ENCODE measurements at regions not wholly inside any gene's neighbourhood (a gene's known extent, or its start where the extent isn't known, plus 50 kb on each side); places are given as distances from the start of the nearest gene placed in this dataset.

DNA sequence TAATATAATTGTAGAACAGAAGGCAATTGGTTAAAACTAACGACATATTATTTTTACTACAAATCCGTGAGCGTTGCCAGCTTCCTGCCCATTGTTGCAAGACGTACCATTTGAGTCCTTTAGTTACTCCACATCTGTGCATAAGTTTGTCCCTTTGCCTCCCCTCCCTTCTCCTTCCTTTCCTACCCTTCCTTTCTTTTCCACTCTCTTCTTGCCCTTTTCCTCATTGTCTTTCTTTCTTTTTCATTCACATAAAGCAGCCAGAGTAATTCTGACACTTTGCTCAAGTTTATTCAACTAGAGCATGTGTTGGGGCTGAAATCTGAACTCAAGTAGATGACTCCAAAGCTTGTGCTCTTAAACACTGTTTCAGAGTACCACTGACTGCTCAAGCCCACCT is 239.1 kb downstream of the FOXG1 start (continued):
- TF ChIP-seq NR3C1 (CRISPR knock-in tag; conservative IDR thresholded peaks at IDR 0.05; ENCODE audit: low read depth): no peak
- TF ChIP-seq, protein P1, sequence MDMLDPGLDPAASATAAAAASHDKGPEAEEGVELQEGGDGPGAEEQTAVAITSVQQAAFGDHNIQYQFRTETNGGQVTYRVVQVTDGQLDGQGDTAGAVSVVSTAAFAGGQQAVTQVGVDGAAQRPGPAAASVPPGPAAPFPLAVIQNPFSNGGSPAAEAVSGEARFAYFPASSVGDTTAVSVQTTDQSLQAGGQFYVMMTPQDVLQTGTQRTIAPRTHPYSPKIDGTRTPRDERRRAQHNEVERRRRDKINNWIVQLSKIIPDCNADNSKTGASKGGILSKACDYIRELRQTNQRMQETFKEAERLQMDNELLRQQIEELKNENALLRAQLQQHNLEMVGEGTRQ (CRISPR knock-in tag; IDR thresholded peaks at IDR 0.05): no peak

DNA sequence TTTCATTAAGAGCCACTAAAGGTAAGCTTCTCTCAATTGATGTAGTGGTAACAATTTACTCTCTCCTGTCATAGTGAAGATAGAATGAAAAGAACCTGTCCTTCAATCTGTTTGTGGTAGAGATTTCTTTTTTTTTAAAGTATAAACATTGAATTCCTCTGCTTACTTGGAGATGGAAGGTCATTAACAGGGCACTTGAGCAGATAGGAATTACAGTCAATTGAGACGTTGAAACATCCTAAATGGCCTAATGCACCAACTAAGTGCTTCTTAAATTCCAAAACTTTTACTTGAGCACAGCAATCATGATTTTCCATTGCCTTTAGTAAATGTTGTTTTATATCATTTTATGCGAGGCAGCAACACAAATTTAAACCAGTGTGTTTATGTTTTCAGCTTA is 241.4 kb downstream of the FOXG1 start:
- TF ChIP-seq HMGA2 (CRISPR knock-in tag; IDR thresholded peaks at IDR 0.05) (no peak), OVOL2 (CRISPR knock-in tag; IDR thresholded peaks at IDR 0.05; ENCODE audit: borderline replicate concordance) (no peak), ELF4 (CRISPR knock-in tag; IDR thresholded peaks at IDR 0.05; ENCODE audit: low read depth) (no peak), NR1H2 (CRISPR knock-in tag; IDR thresholded peaks at IDR 0.05) (no peak), CREB1 (CRISPR knock-in tag; IDR thresholded peaks at IDR 0.05) (no peak), ZNF423 (CRISPR knock-in tag; IDR thresholded peaks at IDR 0.05) (no peak), RORB (CRISPR knock-in tag; IDR thresholded peaks at IDR 0.05) (no peak), CREM (CRISPR knock-in tag; IDR thresholded peaks at IDR 0.05) (no peak)
- TF ChIP-seq, protein P2, sequence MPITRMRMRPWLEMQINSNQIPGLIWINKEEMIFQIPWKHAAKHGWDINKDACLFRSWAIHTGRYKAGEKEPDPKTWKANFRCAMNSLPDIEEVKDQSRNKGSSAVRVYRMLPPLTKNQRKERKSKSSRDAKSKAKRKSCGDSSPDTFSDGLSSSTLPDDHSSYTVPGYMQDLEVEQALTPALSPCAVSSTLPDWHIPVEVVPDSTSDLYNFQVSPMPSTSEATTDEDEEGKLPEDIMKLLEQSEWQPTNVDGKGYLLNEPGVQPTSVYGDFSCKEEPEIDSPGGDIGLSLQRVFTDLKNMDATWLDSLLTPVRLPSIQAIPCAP (CRISPR knock-in tag; IDR thresholded peaks at IDR 0.05): no peak
- TF ChIP-seq, protein P3, sequence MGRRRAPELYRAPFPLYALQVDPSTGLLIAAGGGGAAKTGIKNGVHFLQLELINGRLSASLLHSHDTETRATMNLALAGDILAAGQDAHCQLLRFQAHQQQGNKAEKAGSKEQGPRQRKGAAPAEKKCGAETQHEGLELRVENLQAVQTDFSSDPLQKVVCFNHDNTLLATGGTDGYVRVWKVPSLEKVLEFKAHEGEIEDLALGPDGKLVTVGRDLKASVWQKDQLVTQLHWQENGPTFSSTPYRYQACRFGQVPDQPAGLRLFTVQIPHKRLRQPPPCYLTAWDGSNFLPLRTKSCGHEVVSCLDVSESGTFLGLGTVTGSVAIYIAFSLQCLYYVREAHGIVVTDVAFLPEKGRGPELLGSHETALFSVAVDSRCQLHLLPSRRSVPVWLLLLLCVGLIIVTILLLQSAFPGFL (CRISPR knock-in tag; IDR thresholded peaks at IDR 0.05; ENCODE audit: borderline replicate concordance): no peak
- TF ChIP-seq, protein P4, sequence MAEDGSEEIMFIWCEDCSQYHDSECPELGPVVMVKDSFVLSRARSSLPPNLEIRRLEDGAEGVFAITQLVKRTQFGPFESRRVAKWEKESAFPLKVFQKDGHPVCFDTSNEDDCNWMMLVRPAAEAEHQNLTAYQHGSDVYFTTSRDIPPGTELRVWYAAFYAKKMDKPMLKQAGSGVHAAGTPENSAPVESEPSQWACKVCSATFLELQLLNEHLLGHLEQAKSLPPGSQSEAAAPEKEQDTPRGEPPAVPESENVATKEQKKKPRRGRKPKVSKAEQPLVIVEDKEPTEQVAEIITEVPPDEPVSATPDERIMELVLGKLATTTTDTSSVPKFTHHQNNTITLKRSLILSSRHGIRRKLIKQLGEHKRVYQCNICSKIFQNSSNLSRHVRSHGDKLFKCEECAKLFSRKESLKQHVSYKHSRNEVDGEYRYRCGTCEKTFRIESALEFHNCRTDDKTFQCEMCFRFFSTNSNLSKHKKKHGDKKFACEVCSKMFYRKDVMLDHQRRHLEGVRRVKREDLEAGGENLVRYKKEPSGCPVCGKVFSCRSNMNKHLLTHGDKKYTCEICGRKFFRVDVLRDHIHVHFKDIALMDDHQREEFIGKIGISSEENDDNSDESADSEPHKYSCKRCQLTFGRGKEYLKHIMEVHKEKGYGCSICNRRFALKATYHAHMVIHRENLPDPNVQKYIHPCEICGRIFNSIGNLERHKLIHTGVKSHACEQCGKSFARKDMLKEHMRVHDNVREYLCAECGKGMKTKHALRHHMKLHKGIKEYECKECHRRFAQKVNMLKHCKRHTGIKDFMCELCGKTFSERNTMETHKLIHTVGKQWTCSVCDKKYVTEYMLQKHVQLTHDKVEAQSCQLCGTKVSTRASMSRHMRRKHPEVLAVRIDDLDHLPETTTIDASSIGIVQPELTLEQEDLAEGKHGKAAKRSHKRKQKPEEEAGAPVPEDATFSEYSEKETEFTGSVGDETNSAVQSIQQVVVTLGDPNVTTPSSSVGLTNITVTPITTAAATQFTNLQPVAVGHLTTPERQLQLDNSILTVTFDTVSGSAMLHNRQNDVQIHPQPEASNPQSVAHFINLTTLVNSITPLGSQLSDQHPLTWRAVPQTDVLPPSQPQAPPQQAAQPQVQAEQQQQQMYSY (CRISPR knock-in tag; IDR thresholded peaks at IDR 0.05): no peak
- TF ChIP-seq, protein P5, sequence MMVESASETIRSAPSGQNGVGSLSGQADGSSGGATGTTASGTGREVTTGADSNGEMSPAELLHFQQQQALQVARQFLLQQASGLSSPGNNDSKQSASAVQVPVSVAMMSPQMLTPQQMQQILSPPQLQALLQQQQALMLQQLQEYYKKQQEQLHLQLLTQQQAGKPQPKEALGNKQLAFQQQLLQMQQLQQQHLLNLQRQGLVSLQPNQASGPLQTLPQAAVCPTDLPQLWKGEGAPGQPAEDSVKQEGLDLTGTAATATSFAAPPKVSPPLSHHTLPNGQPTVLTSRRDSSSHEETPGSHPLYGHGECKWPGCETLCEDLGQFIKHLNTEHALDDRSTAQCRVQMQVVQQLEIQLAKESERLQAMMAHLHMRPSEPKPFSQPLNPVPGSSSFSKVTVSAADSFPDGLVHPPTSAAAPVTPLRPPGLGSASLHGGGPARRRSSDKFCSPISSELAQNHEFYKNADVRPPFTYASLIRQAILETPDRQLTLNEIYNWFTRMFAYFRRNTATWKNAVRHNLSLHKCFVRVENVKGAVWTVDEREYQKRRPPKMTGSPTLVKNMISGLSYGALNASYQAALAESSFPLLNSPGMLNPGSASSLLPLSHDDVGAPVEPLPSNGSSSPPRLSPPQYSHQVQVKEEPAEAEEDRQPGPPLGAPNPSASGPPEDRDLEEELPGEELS (CRISPR knock-in tag; IDR thresholded peaks at IDR 0.05): no peak
- TF ChIP-seq, protein P6, sequence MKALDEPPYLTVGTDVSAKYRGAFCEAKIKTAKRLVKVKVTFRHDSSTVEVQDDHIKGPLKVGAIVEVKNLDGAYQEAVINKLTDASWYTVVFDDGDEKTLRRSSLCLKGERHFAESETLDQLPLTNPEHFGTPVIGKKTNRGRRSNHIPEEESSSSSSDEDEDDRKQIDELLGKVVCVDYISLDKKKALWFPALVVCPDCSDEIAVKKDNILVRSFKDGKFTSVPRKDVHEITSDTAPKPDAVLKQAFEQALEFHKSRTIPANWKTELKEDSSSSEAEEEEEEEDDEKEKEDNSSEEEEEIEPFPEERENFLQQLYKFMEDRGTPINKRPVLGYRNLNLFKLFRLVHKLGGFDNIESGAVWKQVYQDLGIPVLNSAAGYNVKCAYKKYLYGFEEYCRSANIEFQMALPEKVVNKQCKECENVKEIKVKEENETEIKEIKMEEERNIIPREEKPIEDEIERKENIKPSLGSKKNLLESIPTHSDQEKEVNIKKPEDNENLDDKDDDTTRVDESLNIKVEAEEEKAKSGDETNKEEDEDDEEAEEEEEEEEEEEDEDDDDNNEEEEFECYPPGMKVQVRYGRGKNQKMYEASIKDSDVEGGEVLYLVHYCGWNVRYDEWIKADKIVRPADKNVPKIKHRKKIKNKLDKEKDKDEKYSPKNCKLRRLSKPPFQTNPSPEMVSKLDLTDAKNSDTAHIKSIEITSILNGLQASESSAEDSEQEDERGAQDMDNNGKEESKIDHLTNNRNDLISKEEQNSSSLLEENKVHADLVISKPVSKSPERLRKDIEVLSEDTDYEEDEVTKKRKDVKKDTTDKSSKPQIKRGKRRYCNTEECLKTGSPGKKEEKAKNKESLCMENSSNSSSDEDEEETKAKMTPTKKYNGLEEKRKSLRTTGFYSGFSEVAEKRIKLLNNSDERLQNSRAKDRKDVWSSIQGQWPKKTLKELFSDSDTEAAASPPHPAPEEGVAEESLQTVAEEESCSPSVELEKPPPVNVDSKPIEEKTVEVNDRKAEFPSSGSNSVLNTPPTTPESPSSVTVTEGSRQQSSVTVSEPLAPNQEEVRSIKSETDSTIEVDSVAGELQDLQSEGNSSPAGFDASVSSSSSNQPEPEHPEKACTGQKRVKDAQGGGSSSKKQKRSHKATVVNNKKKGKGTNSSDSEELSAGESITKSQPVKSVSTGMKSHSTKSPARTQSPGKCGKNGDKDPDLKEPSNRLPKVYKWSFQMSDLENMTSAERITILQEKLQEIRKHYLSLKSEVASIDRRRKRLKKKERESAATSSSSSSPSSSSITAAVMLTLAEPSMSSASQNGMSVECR (CRISPR knock-in tag; IDR thresholded peaks at IDR 0.05; ENCODE audit: borderline replicate concordance): no peak
- TF ChIP-seq, protein P7, sequence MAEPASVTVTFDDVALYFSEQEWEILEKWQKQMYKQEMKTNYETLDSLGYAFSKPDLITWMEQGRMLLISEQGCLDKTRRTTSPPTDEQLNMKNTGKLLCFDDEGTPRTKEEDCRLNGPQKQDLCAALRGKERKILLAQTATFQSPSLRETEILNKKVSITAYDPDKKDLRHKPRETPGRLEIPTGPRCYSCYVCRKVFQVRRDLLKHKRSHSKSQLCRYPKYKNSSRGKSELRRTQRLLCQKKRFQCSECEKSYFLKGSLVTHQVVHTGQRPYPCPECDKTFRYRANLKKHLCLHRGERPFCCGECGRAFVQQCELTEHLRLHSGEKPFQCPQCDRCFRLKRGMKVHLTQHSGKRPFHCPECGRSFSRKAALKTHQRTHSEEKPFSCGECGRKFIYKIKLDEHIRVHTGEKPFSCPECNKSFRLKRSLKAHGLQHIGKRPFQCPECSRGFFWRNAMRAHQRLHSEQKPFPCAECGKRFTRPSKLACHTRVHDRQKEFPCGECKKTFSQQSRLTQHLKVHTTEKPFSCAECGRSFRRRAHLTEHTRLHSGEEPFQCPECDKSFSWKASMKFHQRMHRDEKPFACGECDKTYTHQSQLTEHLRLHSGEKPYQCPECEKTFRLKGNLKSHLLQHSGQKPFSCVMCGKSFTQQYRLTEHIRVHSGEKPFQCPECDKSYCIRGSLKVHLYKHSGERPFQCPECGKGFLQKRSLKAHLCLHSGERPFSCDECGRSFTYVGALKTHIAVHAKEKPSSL (CRISPR knock-in tag; conservative IDR thresholded peaks at IDR 0.05): no peak
- TF ChIP-seq, protein P8, sequence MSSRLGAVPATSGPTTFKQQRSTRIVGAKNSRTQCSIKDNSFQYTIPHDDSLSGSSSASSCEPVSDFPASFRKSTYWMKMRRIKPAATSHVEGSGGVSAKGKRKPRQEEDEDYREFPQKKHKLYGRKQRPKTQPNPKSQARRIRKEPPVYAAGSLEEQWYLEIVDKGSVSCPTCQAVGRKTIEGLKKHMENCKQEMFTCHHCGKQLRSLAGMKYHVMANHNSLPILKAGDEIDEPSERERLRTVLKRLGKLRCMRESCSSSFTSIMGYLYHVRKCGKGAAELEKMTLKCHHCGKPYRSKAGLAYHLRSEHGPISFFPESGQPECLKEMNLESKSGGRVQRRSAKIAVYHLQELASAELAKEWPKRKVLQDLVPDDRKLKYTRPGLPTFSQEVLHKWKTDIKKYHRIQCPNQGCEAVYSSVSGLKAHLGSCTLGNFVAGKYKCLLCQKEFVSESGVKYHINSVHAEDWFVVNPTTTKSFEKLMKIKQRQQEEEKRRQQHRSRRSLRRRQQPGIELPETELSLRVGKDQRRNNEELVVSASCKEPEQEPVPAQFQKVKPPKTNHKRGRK (CRISPR knock-in tag; IDR thresholded peaks at IDR 0.05; ENCODE audit: borderline replicate concordance): no peak
- ATAC-seq (no peak), DNase-seq (ENCODE audit: low spot score) (no peak)
- Mint-ChIP-seq H3K4me1 (no peaks in the 10 kb centered on the region), H3K27ac (no peak overlapping the region), H3K4me3 (no peak overlapping the region), H3K27me3 (ENCODE audit: low read depth) (no peaks in the 10 kb centered on the region), H3K9me3 (peaks cover 12% of the 10 kb centered on the region), H3K36me3 (no peaks in the 10 kb centered on the region)
- CTCF ChIA-PET: no interaction called here
- POLR2A ChIA-PET: no interaction called here

All from WTC11 (cell line).